K562 (cell line): ENCODE measurements at regions not wholly inside any gene's neighbourhood (a gene's known extent, or its start where the extent isn't known, plus 50 kb on each side); places are given as distances from the start of the nearest gene placed in this dataset.

Source experiments
- ATAC-seq: fragments of 200-7000 bp; cut with Tn5 transposase; 3 replicates; pipeline ENCODE4 v1.9.1; 2020; ENCODE audit warnings: moderate library complexity
- BruUV-seq: library from RNA; stranded (reverse); fragments of 400-500 nt; replicated peaks from 2 replicates; lab custom pipeline; 2021; lab: Mats Ljungman, UMichigan
- CTCF ChIA-PET: fragments of 300-600 bp; formaldehyde crosslinking; extraction: SDS; loops from one replicate; lab custom pipeline; 2021; ENCODE audit warnings: low intra/inter-chr PET ratio; lab: Yijun Ruan, JAX
- POLR2A ChIA-PET: fragments of 300-600, 350-650 bp; sonication (Branson Sonifier 250); formaldehyde crosslinking; extraction: SDS; loops from one replicate; lab custom pipeline; 2021; ENCODE audit warnings: antibody characterized with exemption, inconsistent platforms; lab: Yijun Ruan, JAX
- DNase-seq, 4 experiments: peaks; one replicate each; pipeline versions ENCODE4 v3.0.0 to v3.0.0-alpha.2; 2011 to 2018; ENCODE audit warnings: low spot score in 3 of 4, mixed read lengths in 3 of 4; ENCODE audit errors: extremely low read depth in 1 of 4
- FAIRE-seq: peaks from 2 replicates; lab custom pipeline; 2011; peaks lifted over from hg19 to GRCh38; lab: Jason Lieb, UNC
- H2AFZ ChIP-seq: 2 replicates; pipeline ENCODE4 v1.6.0; 2011; ENCODE audit warnings: low read depth, low read length, control low read depth, inconsistent platforms
- H3K27ac ChIP-seq: fragments of 200-600 bp; 3 replicates; pipeline ENCODE4 v1.8.0; 2011; ENCODE audit warnings: low read depth, mild to moderate bottlenecking, control low read depth, inconsistent platforms, low read length, moderate library complexity, mixed read lengths; ENCODE audit errors: extremely low read depth
- H3K27me3 ChIP-seq, 2 experiments: fragments of 300-600 bp in 1 of 2; 2 replicates in 1 of 2; 3 replicates in 1 of 2; pipeline versions ENCODE4 v1.6.0 to v1.8.0; 2011; ENCODE audit warnings: inconsistent platforms in 2 of 2, low read length in 2 of 2, mild to moderate bottlenecking in 1 of 2, mixed read lengths in 1 of 2, moderate library complexity in 1 of 2; ENCODE audit not compliant: control insufficient read depth in 2 of 2, insufficient read depth in 2 of 2
- H3K36me3 ChIP-seq: fragments of 300-600 bp; 3 replicates; pipeline ENCODE4 v1.8.0; 2011; ENCODE audit warnings: mild to moderate bottlenecking, low read length, inconsistent platforms; ENCODE audit not compliant: control insufficient read depth, insufficient read depth
- H3K4me1 ChIP-seq, 2 experiments: fragments of 200-600 bp in 1 of 2; replicated peaks in 1 of 2; 2 replicates in 1 of 2; 3 replicates in 1 of 2; pipeline versions ENCODE4 v1.5.1 to v1.8.0; 2011; ENCODE audit warnings: inconsistent platforms in 2 of 2, low read length in 2 of 2, mild to moderate bottlenecking in 1 of 2, mixed read lengths in 1 of 2, moderate library complexity in 1 of 2; ENCODE audit not compliant: control insufficient read depth in 2 of 2, insufficient read depth in 2 of 2
- H3K4me2 ChIP-seq: 2 replicates; pipeline ENCODE4 v1.6.1; 2011; ENCODE audit warnings: low read length, control low read depth, inconsistent platforms, mixed read lengths; ENCODE audit not compliant: insufficient read depth
- H3K4me3 ChIP-seq: fragments of 200-600 bp; sonication (generic), shearing (Covaris generic); 2 replicates; pipeline ENCODE4 v1.5.1; 2016; ENCODE audit warnings: control low read depth, inconsistent platforms
- H3K79me2 ChIP-seq: fragments of 200-600 bp; 3 replicates; pipeline ENCODE4 v1.8.0; 2011; ENCODE audit warnings: low read length, inconsistent platforms; ENCODE audit not compliant: control insufficient read depth, insufficient read depth
- H3K9ac ChIP-seq, 2 experiments: 2 replicates each; pipeline versions ENCODE4 v1.6.0 to v1.6.1; 2011; ENCODE audit warnings: low read depth in 2 of 2, low read length in 2 of 2, control low read depth in 1 of 2, inconsistent platforms in 1 of 2, mild to moderate bottlenecking in 1 of 2, mixed read lengths in 1 of 2; ENCODE audit not compliant: insufficient read depth in 1 of 2
- H3K9me1 ChIP-seq: one replicate; pipeline ENCODE4 v1.6.0; 2011; ENCODE audit warnings: inconsistent platforms, mild to moderate bottlenecking, low read length, moderate library complexity; ENCODE audit not compliant: control insufficient read depth, insufficient read depth
- H3K9me3 ChIP-seq: replicated peaks from 2 replicates; pipeline ENCODE4 v1.5.1; 2011; ENCODE audit warnings: low read depth, low read length, inconsistent platforms; ENCODE audit not compliant: control insufficient read depth, insufficient read depth
- H4K20me1 ChIP-seq: replicated peaks from 2 replicates; pipeline ENCODE4 v1.6.1; 2011; ENCODE audit warnings: low read length, inconsistent platforms, mixed read lengths; ENCODE audit not compliant: control insufficient read depth, insufficient read depth
- IRF2 ChIP-seq: sonication (generic); formaldehyde crosslinking; IDR thresholded peaks from 2 replicates; pipeline ENCODE4 v1.8.1; 2022; ENCODE audit warnings: mild to moderate bottlenecking, missing genetic modification reagents
- PREB ChIP-seq: sonication (generic); formaldehyde crosslinking; IDR thresholded peaks from 2 replicates; pipeline ENCODE4 v1.8.1; 2023; ENCODE audit warnings: mild to moderate bottlenecking, missing genetic modification reagents
- SIRT6 ChIP-seq: IDR thresholded peaks from one replicate; pipeline ENCODE4 v1.6.1; 2012; ENCODE audit warnings: low read depth, mild to moderate bottlenecking, control low read depth, inconsistent platforms, low read length, moderate library complexity
- SRSF9 ChIP-seq: fragments of 200-400 bp; formaldehyde crosslinking; IDR thresholded peaks from 2 replicates; pipeline ENCODE4 v1.6.1; 2017; ENCODE audit warnings: low read depth, low read length, borderline replicate concordance
- STAG1 ChIP-seq: sonication (generic); formaldehyde crosslinking; IDR thresholded peaks from 2 replicates; pipeline ENCODE4 v1.5.0; 2020; ENCODE audit warnings: missing genetic modification reagents, borderline replicate concordance
- ZNF778 ChIP-seq: fragments of 450-650 bp; formaldehyde crosslinking; IDR thresholded peaks from 2 replicates; pipeline ENCODE4 v1.4.0; 2020; ENCODE audit warnings: mild to moderate bottlenecking, moderate library complexity
- WGBS: fragments of 100-300 bp; shearing (Covaris generic); methylation state at CpG from one replicate; pipeline ENCODE4 v1.1.6; 2016; ENCODE audit warnings: low coverage, mixed read lengths; ENCODE audit not compliant: insufficient coverage; ENCODE audit errors: missing lambda C conversion rate; 5-methylcytosine and 5-hydroxymethylcytosine counted together
- in situ Hi-C: fragments of 300-500 bp; cut with MboI; formaldehyde crosslinking; loops from 4 replicates; pipeline ENCODE4 v1.15.0; 2018; ENCODE audit warnings: inconsistent platforms, mixed read lengths
- intact Hi-C: fragments of 100-400 bp; cut with micrococcal nuclease; formaldehyde crosslinking; loops from 2 replicates; pipeline ENCODE4 v1.14.2; 2022
- TF ChIP-seq, protein P1 (sequence below): fragments of 450-650 bp; formaldehyde crosslinking; IDR thresholded peaks from 2 replicates; pipeline ENCODE4 v1.4.0; 2022; ENCODE audit warnings: missing genetic modification characterization
- TF ChIP-seq, protein P2 (sequence below): fragments of 250-450 bp; sonication (Bioruptor Pico); IDR thresholded peaks from 2 replicates; pipeline ENCODE4 v1.5.0; 2021; ENCODE audit warnings: mild to moderate bottlenecking, borderline replicate concordance

DNA sequence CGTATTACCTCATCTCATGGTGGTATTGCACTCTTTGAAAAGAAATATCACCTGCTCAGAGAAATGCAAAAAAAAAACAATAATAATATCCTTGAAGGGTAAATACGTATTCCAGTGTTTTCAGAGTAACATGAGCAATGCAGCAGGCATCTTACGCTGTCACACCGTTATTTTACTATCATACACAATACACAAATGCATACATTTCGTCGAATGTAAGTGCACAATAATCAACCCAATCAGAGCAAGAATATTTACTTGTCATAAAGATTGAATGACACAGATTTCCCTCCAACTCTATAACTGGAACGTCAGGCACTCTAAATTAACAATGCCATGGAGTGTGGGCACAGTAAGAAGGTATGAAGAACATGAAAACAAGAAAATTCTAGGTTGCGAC lies 1050.1 kb downstream of the PLA2G4A start:
- no peaks in the 10 kb centered on the region for H4K20me1 ChIP-seq
- H3K79me2 ChIP-seq: no peaks in the 10 kb centered on the region
- no peaks in the 10 kb centered on the region for H3K9me1 ChIP-seq
- intact Hi-C loops: no loop called here
- DNase-seq (no peak), ATAC-seq (no peak), FAIRE-seq (no peak)
- no TSS peak for BruUV-seq
- H3K9ac ChIP-seq: no peak overlapping the region
- in situ Hi-C loops: no loop called here
- no peaks in the 10 kb centered on the region for H3K36me3 ChIP-seq
- no peaks in the 10 kb centered on the region for H3K4me1 ChIP-seq
- no peaks in the 10 kb centered on the region; the same call in 1 of the 2 replicates for H3K9me3 ChIP-seq
- no peak overlapping the region for H2AFZ ChIP-seq
- CTCF ChIA-PET: no interaction called here
- H3K4me2 ChIP-seq: no peak overlapping the region
- no peak overlapping the region for H3K27ac ChIP-seq
- H3K27me3 ChIP-seq: no peaks in the 10 kb centered on the region
- WGBS: under 1% methylated on average over 8 of the region's 8 CpGs
- TF ChIP-seq, protein P1, sequence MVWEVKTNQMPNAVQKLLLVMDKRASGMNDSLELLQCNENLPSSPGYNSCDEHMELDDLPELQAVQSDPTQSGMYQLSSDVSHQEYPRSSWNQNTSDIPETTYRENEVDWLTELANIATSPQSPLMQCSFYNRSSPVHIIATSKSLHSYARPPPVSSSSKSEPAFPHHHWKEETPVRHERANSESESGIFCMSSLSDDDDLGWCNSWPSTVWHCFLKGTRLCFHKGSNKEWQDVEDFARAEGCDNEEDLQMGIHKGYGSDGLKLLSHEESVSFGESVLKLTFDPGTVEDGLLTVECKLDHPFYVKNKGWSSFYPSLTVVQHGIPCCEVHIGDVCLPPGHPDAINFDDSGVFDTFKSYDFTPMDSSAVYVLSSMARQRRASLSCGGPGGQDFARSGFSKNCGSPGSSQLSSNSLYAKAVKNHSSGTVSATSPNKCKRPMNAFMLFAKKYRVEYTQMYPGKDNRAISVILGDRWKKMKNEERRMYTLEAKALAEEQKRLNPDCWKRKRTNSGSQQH (CRISPR knock-in tag): no peak
- TF ChIP-seq STAG1 (no peak), PREB (CRISPR knock-in tag) (no peak), SIRT6 (no peak), IRF2 (no peak), ZNF778 (CRISPR knock-in tag) (no peak), SRSF9 (no peak)
- TF ChIP-seq, protein P2, sequence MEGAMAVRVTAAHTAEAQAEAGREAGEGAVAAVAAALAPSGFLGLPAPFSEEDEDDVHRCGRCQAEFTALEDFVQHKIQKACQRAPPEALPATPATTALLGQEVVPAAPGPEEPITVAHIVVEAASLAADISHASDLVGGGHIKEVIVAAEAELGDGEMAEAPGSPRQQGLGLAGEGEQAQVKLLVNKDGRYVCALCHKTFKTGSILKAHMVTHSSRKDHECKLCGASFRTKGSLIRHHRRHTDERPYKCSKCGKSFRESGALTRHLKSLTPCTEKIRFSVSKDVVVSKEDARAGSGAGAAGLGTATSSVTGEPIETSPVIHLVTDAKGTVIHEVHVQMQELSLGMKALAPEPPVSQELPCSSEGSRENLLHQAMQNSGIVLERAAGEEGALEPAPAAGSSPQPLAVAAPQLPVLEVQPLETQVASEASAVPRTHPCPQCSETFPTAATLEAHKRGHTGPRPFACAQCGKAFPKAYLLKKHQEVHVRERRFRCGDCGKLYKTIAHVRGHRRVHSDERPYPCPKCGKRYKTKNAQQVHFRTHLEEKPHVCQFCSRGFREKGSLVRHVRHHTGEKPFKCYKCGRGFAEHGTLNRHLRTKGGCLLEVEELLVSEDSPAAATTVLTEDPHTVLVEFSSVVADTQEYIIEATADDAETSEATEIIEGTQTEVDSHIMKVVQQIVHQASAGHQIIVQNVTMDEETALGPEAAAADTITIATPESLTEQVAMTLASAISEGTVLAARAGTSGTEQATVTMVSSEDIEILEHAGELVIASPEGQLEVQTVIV: no peak
- POLR2A ChIA-PET: no interaction called here
- no peak overlapping the region for H3K4me3 ChIP-seq
